Tibial nerve (tissue), 3 donors: ENCODE measurements at regions not wholly inside any gene's neighbourhood (a gene's known extent, or its start where the extent isn't known, plus 50 kb on each side); places are given as distances from the start of the nearest gene placed in this dataset.

Source experiments
- POLR2A ChIP-seq, 2 donors: fragments of 450-650 bp; IDR thresholded peaks; one replicate each; pipeline ENCODE4 v1.6.1; 2017; ENCODE audit warnings: antibody characterized with exemption in 2 of 2, mild to moderate bottlenecking in 2 of 2, moderate library complexity in 2 of 2
- TF ChIP-seq, protein P1 (sequence below), 5 experiments: fragments of 200-600 bp in 3 of 5; fragments of 450-650 bp in 2 of 5; sonication (generic) in 3 of 5; IDR thresholded peaks; one replicate each; pipeline ENCODE4 v1.5.1; 2016 to 2019; ENCODE audit warnings: antibody characterized with exemption in 5 of 5, mild to moderate bottlenecking in 3 of 5, moderate library complexity in 2 of 5

DNA sequence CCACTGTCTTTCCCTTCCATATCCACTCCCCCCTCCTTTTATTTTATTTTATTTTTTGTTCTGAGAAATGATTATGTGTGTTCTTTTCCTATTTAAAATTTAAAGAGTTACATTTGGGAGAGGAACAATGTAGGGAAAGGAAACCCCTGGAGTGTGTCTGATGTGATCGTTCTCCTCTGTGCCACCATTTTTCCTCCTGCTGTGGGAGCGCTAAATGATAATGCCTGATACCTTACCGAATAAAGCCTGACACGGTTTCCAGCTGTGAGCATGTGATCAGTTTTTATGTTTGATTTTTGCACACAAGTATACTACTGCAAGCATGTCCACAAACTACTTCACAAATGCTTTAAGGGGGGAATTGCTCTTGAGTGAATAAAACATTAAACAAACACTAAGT, 317.8 kb upstream of the FANCL start:
- no peak for TF ChIP-seq POLR2A (IDR thresholded peaks at IDR 0.05)
- TF ChIP-seq, protein P1, sequence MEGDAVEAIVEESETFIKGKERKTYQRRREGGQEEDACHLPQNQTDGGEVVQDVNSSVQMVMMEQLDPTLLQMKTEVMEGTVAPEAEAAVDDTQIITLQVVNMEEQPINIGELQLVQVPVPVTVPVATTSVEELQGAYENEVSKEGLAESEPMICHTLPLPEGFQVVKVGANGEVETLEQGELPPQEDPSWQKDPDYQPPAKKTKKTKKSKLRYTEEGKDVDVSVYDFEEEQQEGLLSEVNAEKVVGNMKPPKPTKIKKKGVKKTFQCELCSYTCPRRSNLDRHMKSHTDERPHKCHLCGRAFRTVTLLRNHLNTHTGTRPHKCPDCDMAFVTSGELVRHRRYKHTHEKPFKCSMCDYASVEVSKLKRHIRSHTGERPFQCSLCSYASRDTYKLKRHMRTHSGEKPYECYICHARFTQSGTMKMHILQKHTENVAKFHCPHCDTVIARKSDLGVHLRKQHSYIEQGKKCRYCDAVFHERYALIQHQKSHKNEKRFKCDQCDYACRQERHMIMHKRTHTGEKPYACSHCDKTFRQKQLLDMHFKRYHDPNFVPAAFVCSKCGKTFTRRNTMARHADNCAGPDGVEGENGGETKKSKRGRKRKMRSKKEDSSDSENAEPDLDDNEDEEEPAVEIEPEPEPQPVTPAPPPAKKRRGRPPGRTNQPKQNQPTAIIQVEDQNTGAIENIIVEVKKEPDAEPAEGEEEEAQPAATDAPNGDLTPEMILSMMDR (IDR thresholded peaks at IDR 0.05): no peak
